Neural progenitor cell (in vitro differentiated cells): ENCODE measurements at regions not wholly inside any gene's neighbourhood (a gene's known extent, or its start where the extent isn't known, plus 50 kb on each side); places are given as distances from the start of the nearest gene placed in this dataset.
"Not testable (repeated sequence)": the region's sequence is repeated elsewhere in the genome, so short reads cannot be mapped to it uniquely, and the experiment has no call there.

Source experiments
- DNase-seq: peaks from one replicate; pipeline ENCODE4 v3.0.0-alpha.2; 2016; ENCODE audit warnings: low spot score
- H2AFZ ChIP-seq: fragments of 200-600 bp; sonication (generic); replicated peaks from 2 replicates; pipeline ENCODE4 v1.6.1; 2016; ENCODE audit warnings: antibody characterized with exemption
- H3F3A ChIP-seq: fragments of 200-600 bp; sonication (generic); 2 replicates; pipeline ENCODE4 v1.6.1; 2016; ENCODE audit warnings: antibody characterized with exemption, low read depth
- H3K27ac ChIP-seq: fragments of 200-600 bp; sonication (generic); 2 replicates; pipeline ENCODE4 v1.5.1; 2016; ENCODE audit warnings: mild to moderate bottlenecking
- H3K27me3 ChIP-seq: fragments of 200-600 bp; sonication (generic); 2 replicates; pipeline ENCODE4 v1.6.1; 2016; ENCODE audit warnings: mild to moderate bottlenecking, moderate library complexity
- H3K36me3 ChIP-seq: fragments of 200-600 bp; sonication (generic); 2 replicates; pipeline ENCODE4 v1.5.1; 2016
- H3K4me1 ChIP-seq: fragments of 200-600 bp; sonication (generic); 2 replicates; pipeline ENCODE4 v1.6.1; 2016; ENCODE audit warnings: mixed run types
- H3K4me2 ChIP-seq: fragments of 200-600 bp; sonication (generic); 2 replicates; pipeline ENCODE4 v1.6.1; 2016
- H3K4me3 ChIP-seq: fragments of 200-600 bp; sonication (generic); 2 replicates; pipeline ENCODE4 v1.5.1; 2016
- H3K79me2 ChIP-seq: fragments of 200-600 bp; sonication (generic); 2 replicates; pipeline ENCODE4 v1.6.1; 2016; ENCODE audit warnings: low read depth
- H3K9ac ChIP-seq: fragments of 200-600 bp; sonication (generic); 2 replicates; pipeline ENCODE4 v1.6.1; 2016
- H3K9me3 ChIP-seq: fragments of 200-600 bp; sonication (generic); 2 replicates; pipeline ENCODE4 v1.5.1; 2016; ENCODE audit warnings: low read depth
- H4K20me1 ChIP-seq: fragments of 200-600 bp; sonication (generic); 2 replicates; pipeline ENCODE4 v1.6.1; 2016; ENCODE audit warnings: low read depth
- H3K27ac Mint-ChIP-seq: 3 replicates; pipeline ENCODE4 v1.8.0; 2021; ENCODE audit warnings: mixed read lengths
- H3K27me3 Mint-ChIP-seq: 2 replicates; pipeline ENCODE4 v1.8.0; 2022; ENCODE audit warnings: low read depth, mild to moderate bottlenecking, inconsistent platforms, moderate library complexity, mixed read lengths; ENCODE audit not compliant: insufficient read depth
- H3K36me3 Mint-ChIP-seq: 3 replicates; pipeline ENCODE4 v1.8.0; 2021; ENCODE audit warnings: mixed read lengths
- H3K4me1 Mint-ChIP-seq: 3 replicates; pipeline ENCODE4 v1.8.0; 2021; ENCODE audit warnings: mixed read lengths
- H3K4me3 Mint-ChIP-seq: 3 replicates; pipeline ENCODE4 v1.8.0; 2021; ENCODE audit warnings: mild to moderate bottlenecking, moderate library complexity, mixed read lengths
- H3K9me3 Mint-ChIP-seq: 3 replicates; pipeline ENCODE4 v1.8.0; 2020; ENCODE audit warnings: mixed read lengths

- H3K27ac Mint-ChIP-seq, result not testable (repeated sequence)
Measured at GRCh38 chr21:6428498-6429092, 4092.8 kb upstream of the TPTE start.

DNA sequence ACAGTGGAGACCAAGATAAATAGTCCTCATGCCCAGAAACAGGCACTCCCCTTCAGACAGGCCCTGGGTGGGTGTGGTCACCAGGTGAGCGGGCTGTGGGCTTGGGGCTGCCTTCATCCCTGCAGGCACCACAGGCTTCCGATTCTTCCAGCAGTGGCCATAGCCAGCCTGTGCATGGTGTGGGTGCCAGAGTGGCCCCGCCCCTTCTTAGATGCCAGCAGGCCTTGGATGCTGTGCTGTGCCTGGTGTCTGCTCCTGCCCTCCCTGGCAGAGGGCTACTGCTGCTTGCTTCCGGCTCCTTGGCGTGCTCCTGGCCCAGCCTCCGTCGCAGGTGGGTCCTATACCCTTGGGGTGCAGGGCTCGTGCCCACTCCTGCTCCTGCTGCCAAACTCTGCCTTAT is 4091.5 kb upstream of the TPTE start:
- not testable (repeated sequence) for DNase-seq, H3K27ac Mint-ChIP-seq, H2AFZ ChIP-seq, H4K20me1 ChIP-seq, H3K4me2 ChIP-seq, H3F3A ChIP-seq, H3K36me3 ChIP-seq, H3K36me3 Mint-ChIP-seq, H3K27ac ChIP-seq, H3K4me1 ChIP-seq, H3K4me1 Mint-ChIP-seq, H3K9me3 Mint-ChIP-seq, H3K9ac ChIP-seq, H3K4me3 ChIP-seq, H3K9me3 ChIP-seq, H3K27me3 ChIP-seq, H3K27me3 Mint-ChIP-seq, H3K79me2 ChIP-seq, H3K4me3 Mint-ChIP-seq

More at GRCh38 chr21:6428498-6429092, 4092.8 kb upstream of the TPTE start:
- H3K4me3 ChIP-seq, H2AFZ ChIP-seq, DNase-seq, H3K27ac ChIP-seq, H3K79me2 ChIP-seq, H3K27me3 ChIP-seq, H3K4me1 ChIP-seq, H3K4me3 Mint-ChIP-seq, H3F3A ChIP-seq, H3K36me3 Mint-ChIP-seq, H3K27me3 Mint-ChIP-seq, H3K9me3 ChIP-seq, H4K20me1 ChIP-seq, H3K4me2 ChIP-seq, H3K9ac ChIP-seq, H3K9me3 Mint-ChIP-seq, H3K4me1 Mint-ChIP-seq, H3K36me3 ChIP-seq: not testable (repeated sequence)

- H3K4me3 Mint-ChIP-seq, H3K36me3 ChIP-seq, H3K4me2 ChIP-seq, H3K27me3 ChIP-seq, H3K9ac ChIP-seq, H3K4me1 Mint-ChIP-seq, H3F3A ChIP-seq, H3K4me1 ChIP-seq, H3K4me3 ChIP-seq, H3K27ac Mint-ChIP-seq, H2AFZ ChIP-seq, H4K20me1 ChIP-seq, H3K27me3 Mint-ChIP-seq, H3K9me3 Mint-ChIP-seq, H3K27ac ChIP-seq, H3K79me2 ChIP-seq, DNase-seq, H3K9me3 ChIP-seq, H3K36me3 Mint-ChIP-seq: not testable (repeated sequence)
Measured at GRCh38 chr21:6433149-6433548, 4088.2 kb upstream of the TPTE start.

DNA sequence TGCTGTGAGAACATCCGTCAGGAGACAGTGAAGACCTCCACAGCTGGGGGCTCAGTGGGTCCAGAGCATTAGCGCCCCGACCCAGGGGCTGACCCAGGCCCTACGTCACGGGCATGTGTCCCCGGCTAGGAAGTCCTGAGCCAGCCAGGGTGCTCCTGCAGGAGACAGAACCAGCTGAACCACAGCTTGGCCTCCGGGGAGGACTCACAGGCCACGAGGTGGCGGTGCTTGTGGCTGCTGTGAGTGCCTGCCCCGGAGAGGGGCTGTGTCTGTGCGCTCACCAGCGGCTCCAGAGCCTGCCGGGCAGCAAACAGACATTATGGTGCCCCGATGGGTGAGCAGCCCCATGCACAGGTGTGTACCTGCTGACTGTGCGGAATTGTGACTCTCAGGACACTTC is 4085.2 kb upstream of the TPTE start:
- not testable (repeated sequence) for H3K4me3 Mint-ChIP-seq, H3K9me3 Mint-ChIP-seq

DNA sequence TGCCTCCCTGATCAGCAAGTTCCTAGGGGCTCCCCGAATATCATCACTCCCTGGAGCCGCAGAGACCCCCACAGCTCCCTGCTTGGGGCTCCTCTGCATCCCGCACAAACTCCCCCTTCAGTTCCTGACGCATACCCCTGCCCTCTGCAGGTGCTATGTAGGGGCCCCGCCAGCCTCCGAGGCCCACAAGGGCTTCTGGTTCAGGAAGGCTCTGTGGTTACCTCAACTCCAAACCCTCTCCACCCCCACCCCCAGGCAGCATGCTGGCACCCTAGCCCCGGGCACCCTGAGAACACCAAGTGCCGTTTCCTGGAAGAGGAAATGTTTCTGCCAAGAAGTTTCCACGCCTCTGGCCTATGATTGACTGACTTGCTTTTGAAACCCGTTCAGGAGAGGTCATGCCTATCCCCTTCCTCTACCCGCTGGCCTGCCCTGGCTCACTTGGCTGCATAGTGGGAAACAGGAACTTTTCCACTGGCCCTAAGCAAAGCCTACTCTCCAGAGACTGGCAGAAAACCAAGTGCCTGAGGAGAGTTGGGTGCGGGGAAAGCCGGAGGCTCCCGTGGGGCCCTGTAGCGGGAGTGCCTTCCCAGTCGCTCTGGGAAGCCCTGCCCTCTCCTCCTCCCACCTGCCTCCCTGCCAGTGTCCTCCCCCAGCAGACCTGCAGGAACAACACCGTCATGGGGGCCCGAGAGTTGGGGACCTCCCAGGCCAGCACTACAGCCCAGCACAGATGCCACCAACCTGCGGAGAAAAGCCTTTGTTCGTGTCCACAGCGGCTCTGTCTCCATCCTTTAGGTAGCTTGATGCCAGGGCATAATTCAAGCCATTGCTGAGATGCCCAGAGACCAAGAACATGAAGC is 4084.2 kb upstream of the TPTE start:
- not testable (repeated sequence) for H3K27me3 ChIP-seq, H3K4me3 ChIP-seq, H3K9ac ChIP-seq, H3K4me1 Mint-ChIP-seq, H4K20me1 ChIP-seq, H2AFZ ChIP-seq, H3K4me2 ChIP-seq, DNase-seq, H3K27ac Mint-ChIP-seq, H3K36me3 Mint-ChIP-seq, H3K79me2 ChIP-seq, H3K9me3 ChIP-seq, H3K4me1 ChIP-seq, H3K36me3 ChIP-seq, H3K27me3 Mint-ChIP-seq, H3K27ac ChIP-seq, H3K4me3 Mint-ChIP-seq, H3K9me3 Mint-ChIP-seq, H3F3A ChIP-seq

More for the DNA sequence above, 4085.2 kb upstream of the TPTE start:
- H3K36me3 Mint-ChIP-seq, H3K4me1 Mint-ChIP-seq, H2AFZ ChIP-seq, H3K27me3 ChIP-seq, H3K9ac ChIP-seq, H3K4me2 ChIP-seq, DNase-seq, H3K4me3 ChIP-seq, H3K4me1 ChIP-seq, H3K36me3 ChIP-seq, H3F3A ChIP-seq, H3K79me2 ChIP-seq, H3K9me3 ChIP-seq, H3K27ac Mint-ChIP-seq, H4K20me1 ChIP-seq, H3K27me3 Mint-ChIP-seq, H3K27ac ChIP-seq: not testable (repeated sequence)

- H3K27ac ChIP-seq, H3K4me1 Mint-ChIP-seq, H3K9ac ChIP-seq, H3K36me3 Mint-ChIP-seq, H3K4me2 ChIP-seq, H3K36me3 ChIP-seq, H3K79me2 ChIP-seq, H4K20me1 ChIP-seq, H3K9me3 Mint-ChIP-seq, H3K4me1 ChIP-seq, H3K27me3 Mint-ChIP-seq, H3K4me3 Mint-ChIP-seq, H3F3A ChIP-seq, H2AFZ ChIP-seq, H3K27ac Mint-ChIP-seq, H3K27me3 ChIP-seq, H3K4me3 ChIP-seq, DNase-seq, H3K9me3 ChIP-seq: not testable (repeated sequence)
Measured at GRCh38 chr21:6437834-6438187, 4083.6 kb upstream of the TPTE start.

DNA sequence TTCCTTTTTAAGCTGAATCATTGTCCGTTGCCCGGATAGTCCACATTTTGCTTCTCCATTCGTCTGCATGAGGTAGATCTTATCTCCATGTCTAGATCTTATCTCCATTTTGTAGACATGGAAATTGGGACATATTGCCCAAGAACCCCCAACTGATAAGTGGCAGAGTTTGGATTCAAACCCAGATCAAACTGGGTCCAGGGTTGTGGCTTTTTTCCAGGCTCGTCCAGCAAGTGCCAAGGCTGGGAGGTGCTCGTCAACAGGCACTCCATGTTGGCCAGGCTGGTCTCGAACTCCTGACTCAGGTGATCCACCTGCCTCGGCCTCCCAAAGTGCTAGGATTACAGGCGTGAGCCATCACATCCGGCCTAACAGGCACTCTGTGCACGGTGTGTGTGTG is 4082.3 kb upstream of the TPTE start:
- H3K36me3 ChIP-seq, result not testable (repeated sequence)

GRCh38 chr21:6454648-6455340 is 4066.6 kb upstream of the TPTE start:
- H3K4me3 ChIP-seq, H3K27ac ChIP-seq, H3K4me1 Mint-ChIP-seq, H3K4me3 Mint-ChIP-seq, H3K9ac ChIP-seq, H3K36me3 ChIP-seq, DNase-seq, H3K27me3 ChIP-seq, H3K27ac Mint-ChIP-seq, H3F3A ChIP-seq, H3K79me2 ChIP-seq, H3K9me3 ChIP-seq, H3K4me1 ChIP-seq, H2AFZ ChIP-seq, H4K20me1 ChIP-seq, H3K9me3 Mint-ChIP-seq, H3K4me2 ChIP-seq, H3K27me3 Mint-ChIP-seq, H3K36me3 Mint-ChIP-seq: not testable (repeated sequence)

More for the DNA sequence above, 4082.3 kb upstream of the TPTE start:
- H3K4me3 ChIP-seq, H3K27me3 ChIP-seq, H3K4me2 ChIP-seq, H3K9me3 ChIP-seq, H3K79me2 ChIP-seq, H3F3A ChIP-seq, H4K20me1 ChIP-seq, H3K4me1 ChIP-seq, H2AFZ ChIP-seq, H3K4me3 Mint-ChIP-seq, DNase-seq, H3K9ac ChIP-seq, H3K27me3 Mint-ChIP-seq, H3K9me3 Mint-ChIP-seq, H3K27ac Mint-ChIP-seq, H3K27ac ChIP-seq, H3K4me1 Mint-ChIP-seq, H3K36me3 Mint-ChIP-seq: not testable (repeated sequence)
